WI38 (cell line): ENCODE measurements at regions not wholly inside any gene's neighbourhood (a gene's known extent, or its start where the extent isn't known, plus 50 kb on each side); places are given as distances from the start of the nearest gene placed in this dataset.

Experiments used
- H3K4me3 ChIP-seq: 2 replicates; pipeline ENCODE4 v1.5.1; 2011; ENCODE audit warnings: low read depth, mild to moderate bottlenecking, control low read depth, low read length
- CTCF ChIP-seq: IDR thresholded peaks from 2 replicates; pipeline ENCODE4 v1.5.1; 2012; ENCODE audit warnings: low read depth, mild to moderate bottlenecking, control low read depth, low read length

- TF ChIP-seq CTCF = no peak
Observed at GRCh38 chr4:71204056-71204455, 134.8 kb upstream of the SLC4A4 start.

DNA sequence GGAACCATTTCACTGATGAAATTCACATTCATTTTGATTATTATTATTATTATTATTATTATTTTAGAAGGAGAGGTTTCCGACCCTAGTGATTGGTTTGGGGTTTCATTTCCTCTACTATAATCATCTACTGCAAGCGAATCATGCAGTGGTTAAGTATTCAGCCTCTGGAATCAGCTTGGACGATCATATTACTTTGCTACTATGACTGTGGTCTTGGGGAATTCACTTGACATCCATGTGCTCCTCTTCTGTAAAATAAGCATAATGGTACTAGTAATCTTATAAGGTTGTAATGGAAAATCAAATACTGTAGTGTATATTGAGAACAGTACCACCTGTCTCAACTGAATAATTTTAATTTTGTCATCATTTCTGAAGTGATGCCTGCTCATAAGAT is 132.1 kb upstream of the SLC4A4 start:
- TF ChIP-seq CTCF = no peak
- H3K4me3 ChIP-seq = no peak overlapping the region

More at GRCh38 chr4:71204056-71204455, 134.8 kb upstream of the SLC4A4 start:
- no peak overlapping the region for H3K4me3 ChIP-seq

GRCh38 chr4:71209161-71209560 is 129.7 kb upstream of the SLC4A4 start:
- no peak for TF ChIP-seq CTCF

GRCh38 chr4:71210823-71211222 is 128.0 kb upstream of the SLC4A4 start:
- no peak overlapping the region for H3K4me3 ChIP-seq
- no peak for TF ChIP-seq CTCF

More at GRCh38 chr4:71209161-71209560, 129.7 kb upstream of the SLC4A4 start:
- H3K4me3 ChIP-seq = no peak overlapping the region

GRCh38 chr4:71211748-71212147 is 127.1 kb upstream of the SLC4A4 start:
- no peak overlapping the region for H3K4me3 ChIP-seq
- no peak for TF ChIP-seq CTCF

DNA sequence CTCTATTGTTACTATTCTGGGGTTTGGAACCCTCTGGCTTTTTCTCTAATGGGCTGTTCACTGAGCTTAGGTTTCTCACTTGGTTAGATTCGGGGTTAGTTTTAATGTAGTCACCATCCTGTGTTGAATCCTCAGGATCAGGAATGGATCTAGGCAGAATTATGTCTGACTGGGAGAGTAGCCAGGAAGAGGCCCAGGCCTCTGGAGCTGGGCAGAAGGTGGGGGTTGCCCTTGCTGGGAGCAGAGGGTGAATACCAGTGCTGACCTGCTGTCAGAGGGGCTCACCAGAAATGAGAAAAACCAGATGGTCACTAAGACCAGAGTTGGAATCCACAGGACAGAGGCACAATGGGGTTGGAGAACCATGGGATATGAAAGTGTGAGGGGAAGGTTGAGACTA is 126.6 kb upstream of the SLC4A4 start:
- no peak overlapping the region for H3K4me3 ChIP-seq
- no peak for TF ChIP-seq CTCF

DNA sequence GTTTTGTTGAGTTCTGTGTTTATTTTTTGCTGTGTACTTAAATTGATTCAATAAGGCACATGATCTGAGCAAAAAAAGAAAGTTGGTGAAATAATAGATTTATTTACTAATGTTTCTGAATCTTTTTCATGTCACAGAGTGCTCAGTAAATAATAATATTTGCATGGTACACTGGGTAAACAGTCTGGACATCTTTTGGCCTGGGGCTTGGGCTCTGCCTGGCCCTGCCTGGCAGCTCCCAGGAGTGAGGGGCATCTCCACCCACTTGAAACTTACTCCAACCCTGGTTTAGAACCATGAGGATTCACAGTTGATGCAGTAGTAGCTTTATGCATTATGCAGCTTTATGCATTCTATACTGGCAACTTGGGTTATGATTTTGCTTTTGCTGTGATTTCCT is 124.2 kb upstream of the SLC4A4 start:
- TF ChIP-seq CTCF = no peak
- H3K4me3 ChIP-seq = no peak overlapping the region
